AG04450 (cell line): ENCODE measurements at regions not wholly inside any gene's neighbourhood (a gene's known extent, or its start where the extent isn't known, plus 50 kb on each side); places are given as distances from the start of the nearest gene placed in this dataset.
"Not testable (repeated sequence)": the region's sequence is repeated elsewhere in the genome, so short reads cannot be mapped to it uniquely, and the experiment has no call there.

ENCODE experiments used
- CTCF ChIA-PET: fragments of 300-600, 350-600 bp; formaldehyde crosslinking; extraction: SDS; loops from one replicate; lab custom pipeline; 2022; ENCODE audit warnings: antibody characterized with exemption, inconsistent platforms; lab: Charles Lee
- POLR2A ChIA-PET: fragments of 350-600 bp; formaldehyde crosslinking; extraction: SDS; loops from one replicate; lab custom pipeline; 2021; ENCODE audit warnings: antibody characterized with exemption, inconsistent platforms; lab: Yijun Ruan, JAX
- DNase-seq: peaks from one replicate; pipeline ENCODE4 v3.0.0-alpha.2; 2011; ENCODE audit warnings: low read depth, low spot score
- H3K27ac ChIP-seq: one replicate; pipeline ENCODE4 v1.5.1; 2012; ENCODE audit warnings: low read depth, low read length, control low read depth
- H3K27me3 ChIP-seq: one replicate; pipeline ENCODE4 v1.6.0; 2012; ENCODE audit warnings: low read length; ENCODE audit not compliant: control insufficient read depth, insufficient read depth
- H3K4me3 ChIP-seq: 2 replicates; pipeline ENCODE4 v1.5.1; 2011; ENCODE audit warnings: mild to moderate bottlenecking, low read depth, low read length, control low read depth
- H3K9me3 ChIP-seq: 2 replicates; pipeline ENCODE4 v1.5.1; 2012; ENCODE audit warnings: low read length; ENCODE audit not compliant: control insufficient read depth, insufficient read depth
- TF ChIP-seq, protein P1 (sequence below): IDR thresholded peaks from 2 replicates; pipeline ENCODE4 v1.5.1; 2011; ENCODE audit warnings: low read depth, low read length, control low read depth, inconsistent platforms

DNA sequence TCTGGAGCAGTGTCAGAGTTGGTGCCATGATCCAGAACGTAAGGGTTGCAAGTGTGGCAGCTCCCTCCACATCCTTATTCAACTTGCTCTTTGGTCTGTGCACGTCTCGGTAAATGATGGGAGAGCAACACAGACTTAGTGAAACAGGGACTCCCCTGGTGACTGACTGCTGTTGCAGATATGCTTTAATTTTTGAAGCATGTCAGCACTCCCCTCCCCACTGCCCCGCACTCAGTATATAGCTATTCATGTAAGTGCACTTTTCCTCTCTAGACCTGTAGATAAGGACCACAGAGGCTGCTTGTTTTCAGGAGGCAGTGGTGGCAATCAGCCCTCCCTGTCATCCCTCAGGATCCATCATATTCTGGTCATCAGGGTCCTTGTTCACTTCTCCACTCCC is 470.9 kb downstream of the IRS2 start:
- Histone ChIP-seq H3K27ac (no peak overlapping the region), H3K9me3 (peaks cover 7% of the 10 kb centered on the region; the same call in 1 of the 2 replicates), H3K4me3 (no peak overlapping the region), H3K27me3 (peaks cover 5% of the 10 kb centered on the region)
- ChIA-PET CTCF (no interaction called here), POLR2A (no interaction called here)
- DNase-seq = no peak
- TF ChIP-seq, protein P1, sequence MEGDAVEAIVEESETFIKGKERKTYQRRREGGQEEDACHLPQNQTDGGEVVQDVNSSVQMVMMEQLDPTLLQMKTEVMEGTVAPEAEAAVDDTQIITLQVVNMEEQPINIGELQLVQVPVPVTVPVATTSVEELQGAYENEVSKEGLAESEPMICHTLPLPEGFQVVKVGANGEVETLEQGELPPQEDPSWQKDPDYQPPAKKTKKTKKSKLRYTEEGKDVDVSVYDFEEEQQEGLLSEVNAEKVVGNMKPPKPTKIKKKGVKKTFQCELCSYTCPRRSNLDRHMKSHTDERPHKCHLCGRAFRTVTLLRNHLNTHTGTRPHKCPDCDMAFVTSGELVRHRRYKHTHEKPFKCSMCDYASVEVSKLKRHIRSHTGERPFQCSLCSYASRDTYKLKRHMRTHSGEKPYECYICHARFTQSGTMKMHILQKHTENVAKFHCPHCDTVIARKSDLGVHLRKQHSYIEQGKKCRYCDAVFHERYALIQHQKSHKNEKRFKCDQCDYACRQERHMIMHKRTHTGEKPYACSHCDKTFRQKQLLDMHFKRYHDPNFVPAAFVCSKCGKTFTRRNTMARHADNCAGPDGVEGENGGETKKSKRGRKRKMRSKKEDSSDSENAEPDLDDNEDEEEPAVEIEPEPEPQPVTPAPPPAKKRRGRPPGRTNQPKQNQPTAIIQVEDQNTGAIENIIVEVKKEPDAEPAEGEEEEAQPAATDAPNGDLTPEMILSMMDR = no peak

DNA sequence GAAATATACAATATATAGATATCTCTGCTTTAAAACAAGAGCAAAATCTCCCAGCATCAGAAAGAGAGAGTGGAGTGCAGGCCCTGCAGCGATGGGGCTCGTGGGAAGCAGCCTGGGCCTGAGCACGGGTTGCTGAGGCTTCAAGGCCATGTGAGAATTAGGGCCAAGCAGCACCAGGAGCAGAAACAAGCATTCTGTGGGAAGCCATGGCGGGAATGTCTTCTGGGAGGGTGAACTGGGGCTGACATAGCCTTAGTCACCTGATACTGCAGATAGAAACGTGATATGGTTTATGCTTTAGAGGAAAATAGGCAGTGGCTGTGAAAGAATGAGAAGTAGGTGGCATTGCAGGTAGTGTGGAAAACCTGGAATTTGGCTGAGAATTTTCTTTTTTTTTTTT is 472.3 kb downstream of the IRS2 start:
- no peak for DNase-seq
- CTCF ChIA-PET = interaction anchor here (0.6 kb wide), 1 partner anchor 18 kb away, joined by 4 read pairs; no protein-coding TSS in a partner anchor
- POLR2A ChIA-PET = no interaction called here
- Histone ChIP-seq H3K27ac (no peak overlapping the region), H3K4me3 (no peak overlapping the region), H3K9me3 (peaks cover 4% of the 10 kb centered on the region; the same call in 1 of the 2 replicates), H3K27me3 (no peaks in the 10 kb centered on the region)
- TF ChIP-seq, protein P1 = no peak

DNA sequence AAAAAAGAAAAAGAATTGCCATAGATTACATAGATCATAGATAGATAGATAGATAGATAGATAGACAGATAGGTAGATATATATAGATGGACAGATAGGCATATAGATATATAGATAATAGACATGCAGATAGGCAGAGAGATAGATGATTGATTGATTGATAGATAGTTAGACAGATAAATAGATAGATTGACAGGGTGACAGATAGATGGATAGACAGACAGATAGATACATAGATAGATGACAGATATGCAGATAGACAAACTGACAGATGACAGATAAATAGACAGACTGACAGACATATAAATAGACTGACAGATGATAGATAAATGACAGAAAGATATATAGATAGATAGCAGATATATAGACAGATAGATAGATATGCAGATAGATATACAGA is 474.0 kb downstream of the IRS2 start:
- Histone ChIP-seq H3K27ac (no peak overlapping the region), H3K4me3 (no peak overlapping the region), H3K9me3 (no peaks in the 10 kb centered on the region; the same call in 1 of the 2 replicates), H3K27me3 (no peaks in the 10 kb centered on the region)
- DNase-seq = no peak
- CTCF ChIA-PET = no interaction called here
- TF ChIP-seq, protein P1 = no peak
- POLR2A ChIA-PET = no interaction called here

DNA sequence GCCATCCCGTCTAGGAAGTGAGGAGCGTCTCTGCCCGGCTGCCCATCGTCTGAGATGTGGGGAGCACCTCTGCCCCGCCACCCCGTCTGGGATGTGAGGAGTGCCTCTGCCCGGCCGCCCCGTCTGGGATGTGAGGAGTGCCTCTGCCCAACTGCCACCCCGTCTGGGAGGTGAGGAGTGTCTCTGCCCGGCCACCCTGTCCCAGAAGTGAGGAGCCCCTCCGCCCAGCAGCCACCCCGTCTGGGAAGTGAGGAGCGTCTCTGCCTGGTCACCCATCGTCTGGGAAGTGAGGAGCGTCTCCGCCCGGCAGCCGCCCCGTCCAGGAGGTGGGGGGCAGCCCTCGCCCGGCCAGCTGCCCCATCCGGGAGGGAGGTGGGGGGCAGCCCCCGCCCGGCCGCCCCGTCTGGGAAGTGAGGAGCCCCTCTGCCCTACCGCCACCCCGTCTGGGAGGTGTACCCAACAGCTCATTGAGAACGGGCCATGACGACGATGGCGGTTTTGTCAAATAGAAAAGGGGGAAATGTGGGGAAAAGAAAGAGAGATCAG is 474.9 kb downstream of the IRS2 start:
- CTCF ChIA-PET, POLR2A ChIA-PET, H3K4me3 ChIP-seq, H3K9me3 ChIP-seq, H3K27ac ChIP-seq, DNase-seq, H3K27me3 ChIP-seq: not testable (repeated sequence)

DNA sequence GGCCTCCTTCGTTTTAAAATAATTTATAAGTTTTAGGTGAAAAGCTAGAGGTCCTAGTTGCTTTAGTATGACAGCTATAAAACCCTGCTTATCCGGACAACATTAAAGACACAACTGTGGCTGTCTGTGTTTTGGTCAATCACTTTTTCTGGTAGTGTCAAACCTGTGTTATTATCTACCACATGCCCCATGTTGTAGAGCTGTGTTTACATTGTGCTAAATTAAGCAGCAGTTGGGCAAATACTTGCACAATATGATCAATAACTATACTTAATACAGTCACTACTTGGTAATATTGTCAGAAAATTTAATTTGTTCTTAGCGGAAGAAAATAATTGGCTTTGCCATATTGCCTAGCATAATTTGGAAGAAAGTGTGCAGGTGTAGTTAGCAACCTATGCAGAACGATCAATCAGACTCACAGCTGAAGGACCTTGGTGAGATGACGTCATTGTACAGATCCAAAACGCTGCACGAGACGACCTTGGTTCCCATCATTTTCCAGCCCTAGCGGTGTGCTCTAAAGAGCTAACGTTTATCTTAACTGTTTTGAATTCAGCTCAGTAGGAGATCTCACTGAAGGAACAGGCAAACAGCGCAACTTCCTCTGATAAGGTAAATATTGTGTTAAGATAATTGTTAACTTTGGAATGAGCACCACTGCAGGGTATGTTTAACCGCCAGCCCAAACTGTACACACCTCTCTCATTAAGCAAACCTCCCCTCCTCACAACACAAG is 476.6 kb downstream of the IRS2 start:
- no peaks in the 10 kb centered on the region for H3K27me3 ChIP-seq
- no peak overlapping the region for H3K27ac ChIP-seq

More for the DNA sequence above, 476.6 kb downstream of the IRS2 start:
- ChIA-PET POLR2A (no interaction called here), CTCF (no interaction called here)
- no peak overlapping the region for H3K4me3 ChIP-seq
- no peaks in the 10 kb centered on the region; the same call in 1 of the 2 replicates for H3K9me3 ChIP-seq
- no peak for DNase-seq
- TF ChIP-seq, protein P1 = no peak
